GM23248 (cell line): ENCODE measurements at regions not wholly inside any gene's neighbourhood (a gene's known extent, or its start where the extent isn't known, plus 50 kb on each side); places are given as distances from the start of the nearest gene placed in this dataset.

Source experiments
- EZH2 ChIP-seq: fragments of 200-600 bp; sonication (generic); IDR thresholded peaks from 2 replicates; pipeline ENCODE4 v1.6.1; 2018; ENCODE audit warnings: antibody characterized with exemption, mild to moderate bottlenecking; ENCODE audit not compliant: insufficient read depth, poor library complexity, severe bottlenecking
- EZH2phosphoT487 ChIP-seq: fragments of 200-600 bp; sonication (generic); IDR thresholded peaks from 2 replicates; pipeline ENCODE4 v1.6.1; 2018; ENCODE audit warnings: antibody characterized with exemption, moderate library complexity, mild to moderate bottlenecking, low read depth; ENCODE audit not compliant: insufficient read depth

GRCh38 chr2:45205480-45205879 lies 196.2 kb upstream of the SIX2 start:
- TF ChIP-seq EZH2phosphoT487 = no peak
- no peak for TF ChIP-seq EZH2
